AG08395 (cell line): ENCODE measurements at regions not wholly inside any gene's neighbourhood (a gene's known extent, or its start where the extent isn't known, plus 50 kb on each side); places are given as distances from the start of the nearest gene placed in this dataset.
A peak's percentile ranks its signal among the peaks of the same experiment; 100 is the strongest.
"Not testable (repeated sequence)": the region's sequence is repeated elsewhere in the genome, so short reads cannot be mapped to it uniquely, and the experiment has no call there.

Experiments used
- DNase-seq: peaks from one replicate; pipeline ENCODE4 v3.0.0; 2012; ENCODE audit warnings: mixed read lengths, low spot score

DNA sequence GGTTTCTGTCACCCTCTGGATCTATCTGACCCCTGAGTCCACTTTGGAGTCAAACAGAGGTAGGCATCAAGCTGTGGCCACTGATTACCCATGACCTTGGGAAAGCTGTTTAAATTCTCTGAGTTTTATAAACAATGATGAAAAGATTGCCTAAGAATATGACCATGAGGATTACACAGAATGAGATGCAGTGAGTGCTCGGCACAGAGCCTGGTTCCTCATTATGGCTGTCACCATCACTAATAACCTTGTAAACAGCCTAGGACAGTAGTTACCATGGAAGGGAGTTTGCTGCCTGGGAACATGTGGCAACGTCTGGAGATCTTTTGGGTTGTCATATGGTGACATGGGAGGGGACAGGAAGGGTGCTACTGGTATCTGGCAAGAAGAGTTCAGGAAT, 248.3 kb upstream of the KAZN start:
- DNase-seq, result peak; percentile 13

GRCh38 chr1:14352897-14353296, 245.6 kb upstream of the KAZN start:
- DNase-seq, result no peak

DNA sequence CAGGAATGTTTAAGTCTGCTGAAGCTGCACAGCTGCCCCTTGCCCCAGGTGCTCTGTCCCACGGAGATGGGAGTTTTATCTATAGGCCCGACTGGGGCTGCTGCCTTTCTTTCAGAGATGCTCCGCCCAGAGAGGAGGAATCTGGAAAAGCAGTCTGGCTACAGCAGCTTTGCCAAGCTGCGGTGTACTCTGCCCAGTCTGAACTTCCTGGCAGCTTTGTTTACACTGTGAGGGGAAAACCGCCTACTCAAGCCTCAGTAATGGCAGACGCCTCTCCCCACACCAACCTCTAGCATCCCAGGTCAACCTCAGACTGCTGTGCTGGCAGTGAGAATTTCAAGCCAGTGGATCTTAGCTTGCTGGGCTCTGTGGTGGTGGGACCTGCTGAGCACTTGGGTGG, 237.5 kb upstream of the KAZN start:
- DNase-seq, result not testable (repeated sequence)

GRCh38 chr1:14362331-14362730, 236.2 kb upstream of the KAZN start:
- peak; percentile 8 for DNase-seq

DNA sequence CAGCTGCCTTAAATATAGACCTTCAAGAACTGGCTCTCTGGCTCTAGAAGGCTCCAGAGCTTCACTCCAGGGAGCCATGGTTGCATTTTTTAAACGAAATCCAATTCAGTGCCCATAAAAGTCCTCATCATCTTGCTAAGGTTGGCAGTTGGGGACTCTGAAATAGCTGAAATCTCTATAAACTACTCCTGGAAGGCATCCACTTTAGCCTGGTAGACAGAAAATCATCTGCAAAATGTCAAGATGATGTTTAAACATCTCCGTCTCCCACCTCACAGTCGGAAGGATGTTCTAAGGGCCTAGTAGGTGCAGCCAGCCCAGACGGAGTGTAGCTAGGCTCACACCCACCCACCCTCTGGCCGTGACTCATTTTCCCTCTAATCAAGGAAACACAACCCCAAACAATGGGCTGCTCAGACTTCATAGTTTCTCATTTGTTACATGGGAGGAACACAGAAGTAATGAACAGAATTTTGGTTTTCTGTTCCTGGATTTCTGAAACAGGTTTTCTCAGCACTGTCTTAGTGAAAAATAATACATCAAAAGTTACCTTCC, 235.4 kb upstream of the KAZN start:
- no peak for DNase-seq

GRCh38 chr1:14363707-14364413, 234.6 kb upstream of the KAZN start:
- peak; percentile 7 for DNase-seq

DNA sequence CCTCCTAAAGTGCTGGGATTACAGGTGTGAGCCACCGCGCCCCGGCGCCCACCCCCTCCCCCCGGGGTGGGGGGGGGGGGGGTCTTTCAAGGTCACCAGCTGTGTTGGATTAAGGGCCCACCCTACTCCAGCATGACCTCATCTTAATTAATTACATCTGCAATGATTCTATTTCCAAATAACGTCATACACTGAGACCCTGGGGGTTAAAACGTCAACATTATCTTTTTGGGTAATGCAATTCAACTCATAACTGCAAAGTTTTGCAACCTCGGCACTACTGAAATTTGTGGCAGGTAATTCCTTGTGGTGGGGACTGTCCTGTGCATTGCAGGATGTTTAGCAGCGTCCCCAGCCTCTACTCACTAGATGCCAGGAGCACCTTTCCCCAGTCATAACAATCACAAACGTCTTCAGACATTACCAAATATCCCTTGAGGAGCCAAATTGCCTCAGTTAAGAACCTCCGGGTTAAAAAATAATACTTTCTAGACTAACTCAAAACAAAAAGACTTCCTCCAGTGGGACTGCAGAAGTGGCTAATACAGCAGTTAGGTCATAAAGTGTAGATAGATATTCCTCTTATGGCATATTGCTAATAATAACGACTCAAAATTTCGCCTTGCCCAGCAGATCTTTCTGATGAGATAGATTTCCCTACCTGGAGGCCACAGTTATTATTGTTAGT, 233.0 kb upstream of the KAZN start:
- DNase-seq, result no peak

DNA sequence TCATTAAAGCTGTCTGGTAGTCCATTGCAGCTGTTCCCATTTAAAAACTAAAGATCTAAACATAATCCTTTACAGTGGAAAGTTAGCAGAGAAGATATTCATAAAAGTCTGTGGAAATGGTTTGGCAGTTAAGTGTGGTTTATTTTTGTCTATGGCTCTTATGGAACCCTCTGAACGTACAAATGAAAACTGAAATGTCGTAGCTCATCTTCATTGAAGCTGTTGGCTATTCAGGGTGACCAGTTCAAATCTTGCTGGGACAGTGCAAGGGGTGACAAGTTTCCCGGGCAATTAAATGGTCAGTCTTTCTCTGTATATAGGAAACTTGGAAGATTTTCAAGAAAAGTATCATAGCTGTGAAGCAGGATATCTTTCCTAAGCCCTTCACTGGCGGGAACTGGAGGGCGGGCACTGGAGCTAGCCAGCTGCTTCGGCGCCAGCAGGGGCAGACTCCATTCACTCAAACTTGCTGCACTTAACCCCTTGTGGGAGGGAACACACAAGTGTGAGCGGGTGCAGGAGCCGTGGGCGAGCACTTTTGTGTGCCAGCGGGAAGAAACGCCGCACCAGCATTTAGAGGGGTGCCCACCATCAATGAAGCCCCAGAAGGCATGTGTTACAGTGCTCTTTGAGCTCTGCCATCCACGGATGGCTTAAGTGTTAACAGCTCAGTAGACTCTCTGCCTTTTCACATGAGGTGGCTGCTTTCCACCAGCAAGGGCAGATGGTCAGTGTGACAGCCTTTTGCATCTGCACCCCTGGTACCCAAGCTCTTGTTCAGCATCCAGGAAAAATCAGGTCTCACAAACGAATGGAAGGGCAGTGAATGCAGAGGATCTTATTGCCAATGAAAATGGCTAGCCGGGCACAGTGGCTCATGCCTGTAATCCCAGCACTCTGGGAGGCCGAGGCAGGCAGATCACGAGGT, 232.1 kb upstream of the KAZN start:
- peak; percentile 57 for DNase-seq

DNA sequence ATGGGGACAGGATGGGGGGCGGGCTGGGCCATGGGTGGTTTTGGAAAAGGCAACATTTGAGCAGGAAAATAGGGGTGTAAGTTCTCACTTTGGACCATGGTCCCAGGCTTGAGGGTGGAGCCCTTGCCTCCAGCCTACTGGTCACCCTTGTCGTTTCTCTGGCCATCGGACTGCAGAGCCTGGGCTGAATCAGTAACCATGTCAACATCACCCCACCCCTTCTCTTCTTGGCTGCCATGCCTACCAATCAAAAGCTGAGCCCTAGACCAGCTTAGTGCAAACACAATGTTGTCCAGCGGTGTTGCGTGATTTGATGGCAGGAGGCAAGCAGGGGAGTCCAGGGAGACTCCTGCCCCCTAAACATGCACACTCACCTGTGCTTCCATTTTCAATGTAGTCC, 231.0 kb upstream of the KAZN start:
- DNase-seq, result no peak

DNA sequence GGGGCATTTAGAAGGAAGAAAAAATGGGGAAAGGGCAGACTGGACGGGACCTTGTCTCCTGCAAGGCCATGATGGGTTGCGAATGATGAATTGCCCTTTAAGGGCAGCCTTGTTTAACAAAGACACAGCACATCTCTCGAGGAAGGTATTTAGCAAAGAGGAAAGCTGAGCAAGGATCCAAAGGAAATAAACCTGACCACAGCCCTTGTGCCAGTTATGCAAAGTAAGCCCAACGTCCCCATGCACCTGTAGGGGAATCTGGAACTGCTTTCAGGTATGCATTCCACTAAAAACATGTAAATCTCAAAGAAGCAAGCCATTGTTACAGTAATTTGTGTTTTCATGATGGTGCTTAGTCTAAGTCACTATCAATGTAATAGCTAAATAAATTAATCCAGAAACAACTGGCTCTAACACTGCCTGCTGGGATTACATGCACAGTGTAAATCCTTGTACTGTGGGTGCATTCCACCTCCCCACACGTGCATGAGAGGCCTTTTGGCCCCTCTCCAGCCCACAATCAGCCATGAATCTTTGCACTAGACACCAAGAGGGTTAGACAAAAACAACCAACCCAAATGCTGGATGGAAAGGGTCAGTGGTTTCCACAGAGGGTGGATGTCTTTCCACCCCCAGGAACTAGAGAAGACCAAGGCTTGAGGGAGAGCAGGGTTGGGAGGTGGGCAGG, 228.8 kb upstream of the KAZN start:
- peak; percentile 14 for DNase-seq

GRCh38 chr1:14371771-14372497, 226.6 kb upstream of the KAZN start:
- DNase-seq, result peak; percentile 51

- peak; percentile 28 for DNase-seq
Measured at GRCh38 chr1:14372526-14372925, 226.0 kb upstream of the KAZN start.

GRCh38 chr1:14373081-14373758, 225.3 kb upstream of the KAZN start:
- DNase-seq, result no peak

- no peak for DNase-seq
Measured at GRCh38 chr1:14375226-14375625, 223.3 kb upstream of the KAZN start.

GRCh38 chr1:14377386-14377785, 221.1 kb upstream of the KAZN start:
- DNase-seq, result peak; percentile 58

GRCh38 chr1:14380408-14380807, 218.1 kb upstream of the KAZN start:
- DNase-seq, result no peak

DNA sequence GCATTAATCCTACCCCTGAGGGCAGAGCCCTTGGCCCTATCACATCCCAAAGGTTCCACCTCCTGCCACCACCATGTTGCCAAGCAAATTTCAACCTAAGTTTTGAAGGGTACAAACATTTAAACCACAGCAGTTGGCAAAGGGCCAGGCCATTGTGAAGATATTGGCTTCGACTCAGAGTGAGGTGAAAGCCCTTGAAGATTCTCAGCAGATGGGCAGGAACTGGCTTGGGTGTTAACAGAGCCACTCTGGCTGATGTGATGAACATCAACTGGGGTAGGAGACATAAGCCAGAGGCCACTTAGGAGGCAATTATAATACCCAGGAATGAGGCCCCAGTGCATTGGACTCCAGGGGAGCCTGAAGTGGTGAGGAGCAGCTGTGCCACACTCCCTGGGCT, 207.7 kb upstream of the KAZN start:
- DNase-seq, result no peak

- DNase-seq, result no peak
Measured at GRCh38 chr1:14392161-14392858, 206.2 kb upstream of the KAZN start.

DNA sequence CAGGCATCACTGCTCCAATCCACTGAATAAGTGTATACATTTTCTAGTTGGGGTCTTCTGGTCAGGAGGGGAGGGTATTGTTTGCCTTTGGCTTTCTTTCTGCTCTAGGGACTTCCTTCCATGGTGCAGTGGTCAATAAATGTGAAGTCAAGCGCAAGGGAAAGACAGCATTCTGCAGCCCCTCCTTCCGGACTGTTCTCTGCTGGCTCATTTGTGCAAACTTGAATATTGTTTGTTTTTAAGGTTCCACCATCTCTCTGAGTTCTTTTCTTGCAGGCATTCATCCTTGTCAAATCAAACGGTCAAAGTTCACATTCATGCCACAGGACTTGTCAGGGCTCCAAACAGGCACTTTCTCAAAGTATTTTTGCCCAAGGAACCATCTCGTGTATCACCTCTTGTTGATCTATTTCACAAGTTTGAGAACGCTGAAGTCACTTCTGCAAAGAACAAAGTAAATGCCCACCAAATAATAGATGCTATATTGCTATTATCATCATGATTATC, 205.6 kb upstream of the KAZN start:
- no peak for DNase-seq

DNA sequence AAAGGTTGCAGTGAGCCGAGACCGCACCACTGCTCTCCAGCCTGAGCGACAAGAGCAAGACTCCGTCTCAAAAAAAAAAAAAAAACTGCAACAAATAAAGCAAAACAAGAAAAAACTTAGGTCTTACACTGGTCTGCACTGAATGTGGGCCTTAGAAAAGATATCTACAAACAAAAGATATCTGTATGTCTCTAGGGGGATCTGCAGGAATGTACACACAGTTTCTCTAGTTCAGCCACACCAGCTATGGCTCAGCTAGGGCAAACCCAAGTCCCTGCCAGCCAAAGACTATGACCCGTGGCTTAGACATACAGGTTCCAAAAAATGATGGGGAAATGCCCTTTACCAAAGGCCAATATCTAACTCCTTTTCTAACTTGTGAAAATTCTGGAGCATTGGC, 202.4 kb upstream of the KAZN start:
- no peak for DNase-seq
